ENCODE measurements at regions not wholly inside any gene's neighbourhood (a gene's known extent, or its start where the extent isn't known, plus 50 kb on each side); places are given as distances from the start of the nearest gene placed in this dataset.
"Not testable (repeated sequence)": the region's sequence is repeated elsewhere in the genome, so short reads cannot be mapped to it uniquely, and the experiment has no call there.

GRCh38 chr4:54586320-54586955 lies 71.3 kb upstream of the KIT start:
- peak; percentile 30 for DNase-seq

- DNase-seq, result no peak
Measured at GRCh38 chr4:54587107-54587891, 70.5 kb upstream of the KIT start.

DNA sequence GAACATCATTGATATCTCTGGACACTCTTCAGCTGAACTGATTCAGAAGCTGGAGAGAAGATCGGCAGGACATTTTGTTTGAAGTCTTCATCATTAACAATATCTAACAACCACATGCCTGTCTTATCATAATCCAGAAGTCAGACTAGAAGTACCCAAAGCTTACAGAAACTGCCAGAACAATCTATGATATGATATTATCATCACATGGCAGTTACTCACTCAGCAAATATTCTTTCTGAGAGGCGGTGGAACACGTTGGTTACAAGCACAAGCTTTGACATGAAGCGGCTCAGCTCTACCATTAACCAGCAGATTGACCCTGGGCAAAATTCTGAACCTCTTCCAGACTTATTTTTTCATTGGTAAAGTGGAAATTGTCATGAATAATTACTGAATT lies 69.4 kb upstream of the KIT start:
- DNase-seq, result no peak

- DNase-seq, result no peak
Measured at GRCh38 chr4:54589586-54589985, 68.2 kb upstream of the KIT start.

DNA sequence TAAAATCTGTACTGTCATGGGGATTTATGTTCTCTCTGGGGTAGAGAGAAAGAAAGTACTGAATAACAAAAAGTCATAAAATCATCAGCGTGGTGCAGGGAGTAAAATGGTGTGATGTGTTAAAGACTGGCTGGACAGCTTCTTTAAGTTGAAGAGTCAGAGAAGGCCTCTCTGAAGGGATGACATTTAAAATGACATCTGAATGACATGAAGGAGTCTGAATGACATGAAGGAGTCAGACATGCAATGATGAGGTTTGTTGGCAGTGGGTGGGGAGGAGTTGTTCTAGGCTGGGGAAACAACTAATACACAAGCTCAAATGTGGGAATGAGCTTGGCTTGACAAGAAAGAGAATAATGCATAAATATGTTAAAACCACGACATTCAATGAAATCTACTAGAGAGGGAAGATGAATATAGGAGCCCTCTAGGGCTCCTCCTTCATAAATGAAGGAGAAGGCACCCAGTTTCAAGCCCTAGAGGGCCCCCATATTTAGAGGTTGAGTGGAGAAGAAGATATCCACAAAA lies 63.9 kb upstream of the KIT start:
- no peak for DNase-seq

DNA sequence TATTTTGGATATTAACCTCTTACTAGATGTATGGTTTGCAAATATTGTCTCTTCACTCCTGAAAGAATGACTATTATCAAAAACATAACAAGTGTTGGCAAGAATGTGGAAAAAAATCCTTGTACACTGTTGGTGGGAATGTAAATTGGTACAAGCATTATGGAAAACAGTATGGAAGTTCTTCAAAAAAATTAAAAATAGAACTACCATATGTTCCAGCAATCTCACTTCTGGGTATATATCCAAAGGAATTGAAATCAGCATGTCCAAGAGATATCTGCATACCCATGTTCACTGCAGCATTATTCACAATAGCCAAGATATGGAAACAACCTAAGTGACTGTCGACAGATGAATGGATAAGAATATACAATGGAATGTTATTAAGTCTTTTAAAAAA lies 61.6 kb upstream of the KIT start:
- no peak for DNase-seq

- DNase-seq, result not testable (repeated sequence)
Measured at GRCh38 chr4:54597678-54598077, 60.1 kb upstream of the KIT start.

DNA sequence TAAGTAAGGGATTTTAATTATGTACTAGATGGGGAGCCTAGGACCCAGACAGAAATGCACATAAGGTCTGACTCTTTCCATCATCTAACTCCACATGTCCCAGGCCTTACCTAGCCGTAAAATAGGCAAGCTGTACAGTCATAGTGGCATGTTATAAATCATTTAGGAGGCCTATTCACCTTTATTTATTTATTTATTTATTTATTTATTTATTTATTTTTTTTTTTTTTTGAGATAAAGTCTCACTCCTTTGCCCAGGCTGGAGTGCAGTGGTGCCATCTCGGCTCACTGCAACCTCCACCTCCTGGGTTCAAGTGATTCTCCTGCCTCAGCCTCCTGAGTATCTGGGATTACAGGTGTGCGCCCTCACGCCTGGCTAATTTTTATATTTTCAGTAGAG lies 55.6 kb upstream of the KIT start:
- not testable (repeated sequence) for DNase-seq

DNA sequence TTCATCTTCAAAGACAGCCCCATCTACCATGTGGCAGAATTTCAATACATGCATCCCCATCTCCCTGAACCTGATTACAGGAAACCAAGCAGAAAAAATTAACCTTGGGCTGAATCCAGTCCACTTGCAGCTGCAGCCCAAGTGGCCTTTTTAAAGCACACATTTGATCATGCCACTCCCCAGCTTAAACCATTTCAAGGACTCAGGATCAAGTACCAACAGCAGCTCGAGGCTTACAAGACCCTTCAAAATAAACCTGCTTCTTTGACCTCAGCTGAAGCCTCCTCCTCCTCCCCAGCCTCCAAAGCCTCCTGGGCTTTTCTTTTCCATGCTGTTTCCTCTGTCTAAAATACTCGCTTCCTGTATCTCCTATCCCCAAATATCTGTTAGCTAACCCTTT lies 50.7 kb upstream of the KIT start:
- DNase-seq, result peak; percentile 61

DNA sequence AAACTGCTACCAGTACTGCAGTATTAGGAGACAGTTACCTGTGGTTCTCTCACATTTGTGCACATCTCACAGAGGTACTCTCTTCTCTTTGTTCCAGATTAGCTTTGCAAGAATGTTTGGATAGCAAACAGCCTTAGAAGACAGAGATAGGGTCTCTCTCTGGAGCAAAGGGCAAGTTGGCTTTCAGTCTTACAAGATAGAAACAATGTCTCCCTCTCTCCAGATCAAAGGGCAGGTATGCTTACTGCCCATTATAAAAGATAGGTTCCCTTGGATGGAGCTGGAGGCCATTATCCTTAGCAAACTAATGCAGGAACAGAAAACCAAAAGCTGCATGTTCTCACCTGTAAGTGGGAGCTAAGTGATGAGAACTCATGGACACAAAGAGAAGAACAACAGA lies 50.2 kb upstream of the KIT start:
- DNase-seq, result no peak
